ENCODE measurements at regions not wholly inside any gene's neighbourhood (a gene's known extent, or its start where the extent isn't known, plus 50 kb on each side); places are given as distances from the start of the nearest gene placed in this dataset.

- H3K27ac Mint-ChIP-seq (ENCODE audit: unreplicated experiment), result no peak overlapping the region
- no peaks in the 10 kb centered on the region for H3K9me3 Mint-ChIP-seq (ENCODE audit: unreplicated experiment)
- no peak for DNase-seq (ENCODE audit: low spot score)
- no peaks in the 10 kb centered on the region for H3K27me3 Mint-ChIP-seq (ENCODE audit: unreplicated experiment)
- no peaks in the 10 kb centered on the region for H3K4me1 Mint-ChIP-seq (ENCODE audit: unreplicated experiment)
- no peak for TF ChIP-seq CTCF (IDR thresholded peaks at IDR 0.05; ENCODE audit: unreplicated experiment)
- no peaks in the 10 kb centered on the region for H3K36me3 Mint-ChIP-seq (ENCODE audit: low read depth, unreplicated experiment)
- no peak overlapping the region for H3K4me3 Mint-ChIP-seq (ENCODE audit: unreplicated experiment)
These were observed 70.6 kb upstream of the C3orf80 start for GRCh38 chr3:160154596-160154995.

- DNase-seq (ENCODE audit: low spot score), result no peak
- Mint-ChIP-seq H3K36me3 (ENCODE audit: low read depth, unreplicated experiment) (no peaks in the 10 kb centered on the region), H3K27ac (ENCODE audit: unreplicated experiment) (no peak overlapping the region), H3K4me3 (ENCODE audit: unreplicated experiment) (no peak overlapping the region), H3K27me3 (ENCODE audit: unreplicated experiment) (no peaks in the 10 kb centered on the region), H3K9me3 (ENCODE audit: unreplicated experiment) (no peaks in the 10 kb centered on the region), H3K4me1 (ENCODE audit: unreplicated experiment) (no peaks in the 10 kb centered on the region)
- no peak for TF ChIP-seq CTCF (IDR thresholded peaks at IDR 0.05; ENCODE audit: unreplicated experiment)
These were observed 67.9 kb upstream of the C3orf80 start for GRCh38 chr3:160157321-160157720.

- no peaks in the 10 kb centered on the region for H3K9me3 Mint-ChIP-seq (ENCODE audit: unreplicated experiment)
- H3K36me3 Mint-ChIP-seq (ENCODE audit: low read depth, unreplicated experiment), result no peaks in the 10 kb centered on the region
- H3K4me3 Mint-ChIP-seq (ENCODE audit: unreplicated experiment), result no peak overlapping the region
- DNase-seq (ENCODE audit: low spot score), result no peak
- H3K27me3 Mint-ChIP-seq (ENCODE audit: unreplicated experiment), result no peaks in the 10 kb centered on the region
- no peaks in the 10 kb centered on the region for H3K4me1 Mint-ChIP-seq (ENCODE audit: unreplicated experiment)
- TF ChIP-seq CTCF (IDR thresholded peaks at IDR 0.05; ENCODE audit: unreplicated experiment), result no peak
- no peak overlapping the region for H3K27ac Mint-ChIP-seq (ENCODE audit: unreplicated experiment)
These were observed 65.9 kb upstream of the C3orf80 start for GRCh38 chr3:160159341-160159740.

- Mint-ChIP-seq H3K4me3 (ENCODE audit: unreplicated experiment) (no peak overlapping the region), H3K36me3 (ENCODE audit: low read depth, unreplicated experiment) (no peaks in the 10 kb centered on the region), H3K27me3 (ENCODE audit: unreplicated experiment) (no peaks in the 10 kb centered on the region), H3K27ac (ENCODE audit: unreplicated experiment) (no peak overlapping the region), H3K4me1 (ENCODE audit: unreplicated experiment) (no peaks in the 10 kb centered on the region), H3K9me3 (ENCODE audit: unreplicated experiment) (no peaks in the 10 kb centered on the region)
- TF ChIP-seq CTCF (IDR thresholded peaks at IDR 0.05; ENCODE audit: unreplicated experiment), result no peak
- DNase-seq (ENCODE audit: low spot score), result no peak
These were observed 65.4 kb upstream of the C3orf80 start for GRCh38 chr3:160159806-160160205.

GRCh38 chr3:160161921-160162320 lies 63.3 kb upstream of the C3orf80 start:
- H3K9me3 Mint-ChIP-seq (ENCODE audit: unreplicated experiment), result no peaks in the 10 kb centered on the region
- no peak for TF ChIP-seq CTCF (IDR thresholded peaks at IDR 0.05; ENCODE audit: unreplicated experiment)
- no peaks in the 10 kb centered on the region for H3K4me1 Mint-ChIP-seq (ENCODE audit: unreplicated experiment)
- no peak overlapping the region for H3K4me3 Mint-ChIP-seq (ENCODE audit: unreplicated experiment)
- H3K27ac Mint-ChIP-seq (ENCODE audit: unreplicated experiment), result peak overlapping the region; percentile 0
- H3K36me3 Mint-ChIP-seq (ENCODE audit: low read depth, unreplicated experiment), result no peaks in the 10 kb centered on the region
- H3K27me3 Mint-ChIP-seq (ENCODE audit: unreplicated experiment), result no peaks in the 10 kb centered on the region
- DNase-seq (ENCODE audit: low spot score), result no peak
